DND-41 (cell line): ENCODE measurements at regions not wholly inside any gene's neighbourhood (a gene's known extent, or its start where the extent isn't known, plus 50 kb on each side); places are given as distances from the start of the nearest gene placed in this dataset.

Source experiments
- CTCF ChIP-seq: IDR thresholded peaks from 2 replicates; pipeline ENCODE4 v1.5.1; 2012; ENCODE audit warnings: borderline replicate concordance, low read length, moderate library complexity, mild to moderate bottlenecking; ENCODE audit not compliant: poor library complexity, severe bottlenecking; ENCODE audit errors: extremely low read depth
- EZH2 ChIP-seq: IDR thresholded peaks from 3 replicates; pipeline ENCODE4 v1.6.1; 2012; ENCODE audit warnings: borderline replicate concordance, low read depth, mild to moderate bottlenecking, moderate library complexity, low read length, inconsistent platforms; ENCODE audit not compliant: severe bottlenecking

DNA sequence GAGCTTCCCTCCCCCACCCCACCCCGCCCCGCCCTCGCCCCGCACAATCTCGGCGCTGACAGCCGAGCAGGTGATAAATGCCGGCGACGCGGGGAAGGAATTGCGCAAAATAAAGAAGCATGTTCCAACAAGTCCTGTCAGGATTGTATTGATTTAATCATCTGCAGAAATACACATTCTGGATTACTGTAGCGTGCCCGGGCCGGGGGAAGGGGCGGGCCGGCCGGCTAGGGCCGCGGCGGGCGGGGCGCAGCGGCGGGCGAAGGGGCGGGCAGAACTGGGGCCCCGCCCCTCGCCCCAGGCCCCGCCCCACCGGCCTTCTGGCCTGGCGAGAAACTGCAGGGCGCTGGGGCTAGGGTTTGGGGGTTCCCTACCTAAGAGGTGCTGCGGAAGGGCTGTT, 88.9 kb upstream of the PAX2 start:
- no peak for TF ChIP-seq CTCF
- TF ChIP-seq EZH2: no peak
